Endothelial cell of umbilical vein (primary cell): ENCODE measurements at regions not wholly inside any gene's neighbourhood (a gene's known extent, or its start where the extent isn't known, plus 50 kb on each side); places are given as distances from the start of the nearest gene placed in this dataset.

Source experiments
- EZH2 ChIP-seq: IDR thresholded peaks from 2 replicates; pipeline ENCODE4 v1.6.1; 2012; ENCODE audit warnings: borderline replicate concordance, low read depth, mild to moderate bottlenecking, moderate library complexity, low read length, inconsistent platforms; ENCODE audit not compliant: severe bottlenecking
- JUN ChIP-seq: IDR thresholded peaks from 2 replicates; pipeline ENCODE4 v1.6.1; 2011; ENCODE audit warnings: borderline replicate concordance, low read depth; ENCODE audit not compliant: insufficient read length, insufficient read depth
- MYC ChIP-seq: IDR thresholded peaks from one replicate; pipeline ENCODE4 v1.6.1; 2011; ENCODE audit warnings: mild to moderate bottlenecking, low read depth, low read length
- POLR2A ChIP-seq: IDR thresholded peaks from 2 replicates; pipeline ENCODE4 v1.6.1; 2012; ENCODE audit warnings: low read depth, mild to moderate bottlenecking, control low read depth, low read length
- TF ChIP-seq, protein P1 (sequence below), 2 donors: IDR thresholded peaks; 1 replicate in 1 of 2; 2 replicates in 1 of 2; pipeline ENCODE4 v1.5.1; 2011; ENCODE audit warnings: low read length in 2 of 2, mild to moderate bottlenecking in 2 of 2, moderate library complexity in 2 of 2, control low read depth in 1 of 2, inconsistent platforms in 1 of 2, low read depth in 1 of 2; ENCODE audit not compliant: insufficient read depth in 1 of 2; ENCODE audit errors: extremely low read depth in 1 of 2
- TF ChIP-seq, protein P2 (sequence below): IDR thresholded peaks from 2 replicates; pipeline ENCODE4 v1.6.1; 2011; ENCODE audit not compliant: insufficient read depth, insufficient read length

DNA sequence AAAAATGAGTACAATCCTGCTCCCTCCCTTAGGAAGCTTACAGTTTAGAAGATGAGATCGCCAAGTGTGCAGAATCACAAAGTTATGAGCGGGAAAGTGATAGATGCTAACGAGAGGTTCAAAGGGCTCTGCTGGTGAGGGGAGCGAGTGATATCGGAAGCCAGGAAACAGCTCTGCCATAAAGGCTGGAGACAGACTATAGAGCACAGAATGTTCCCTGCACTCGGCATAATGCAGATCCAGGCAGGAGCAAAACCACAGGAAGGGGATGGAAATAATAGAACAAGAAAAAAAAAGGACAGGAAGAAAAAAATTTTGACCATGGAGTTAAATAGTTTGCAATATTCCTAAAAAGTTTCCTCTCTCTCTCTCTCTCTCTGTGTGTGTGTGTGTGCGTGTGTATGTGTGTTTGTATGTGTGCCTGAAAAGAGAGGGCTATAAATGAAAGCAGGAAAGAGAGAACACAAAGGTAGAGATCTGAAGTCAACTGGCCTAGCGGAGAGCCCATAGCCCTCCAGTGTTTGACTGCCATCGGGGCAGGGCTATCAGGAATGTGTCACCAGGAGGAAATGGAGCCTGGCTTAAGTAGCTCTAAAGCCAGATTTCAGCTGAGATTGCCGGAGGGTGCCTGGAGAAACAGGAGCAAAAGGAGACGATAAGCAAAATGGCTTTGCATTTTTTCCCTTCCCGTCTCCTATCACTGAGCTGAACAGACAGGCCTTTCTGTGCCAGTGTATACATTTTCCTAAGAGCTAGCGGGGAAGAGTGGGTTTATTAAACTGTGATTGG is 175.8 kb upstream of the LYZL1 start:
- TF ChIP-seq, protein P1, sequence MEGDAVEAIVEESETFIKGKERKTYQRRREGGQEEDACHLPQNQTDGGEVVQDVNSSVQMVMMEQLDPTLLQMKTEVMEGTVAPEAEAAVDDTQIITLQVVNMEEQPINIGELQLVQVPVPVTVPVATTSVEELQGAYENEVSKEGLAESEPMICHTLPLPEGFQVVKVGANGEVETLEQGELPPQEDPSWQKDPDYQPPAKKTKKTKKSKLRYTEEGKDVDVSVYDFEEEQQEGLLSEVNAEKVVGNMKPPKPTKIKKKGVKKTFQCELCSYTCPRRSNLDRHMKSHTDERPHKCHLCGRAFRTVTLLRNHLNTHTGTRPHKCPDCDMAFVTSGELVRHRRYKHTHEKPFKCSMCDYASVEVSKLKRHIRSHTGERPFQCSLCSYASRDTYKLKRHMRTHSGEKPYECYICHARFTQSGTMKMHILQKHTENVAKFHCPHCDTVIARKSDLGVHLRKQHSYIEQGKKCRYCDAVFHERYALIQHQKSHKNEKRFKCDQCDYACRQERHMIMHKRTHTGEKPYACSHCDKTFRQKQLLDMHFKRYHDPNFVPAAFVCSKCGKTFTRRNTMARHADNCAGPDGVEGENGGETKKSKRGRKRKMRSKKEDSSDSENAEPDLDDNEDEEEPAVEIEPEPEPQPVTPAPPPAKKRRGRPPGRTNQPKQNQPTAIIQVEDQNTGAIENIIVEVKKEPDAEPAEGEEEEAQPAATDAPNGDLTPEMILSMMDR (IDR thresholded peaks at IDR 0.05; ENCODE audit: extremely low read depth in 1 of 2, insufficient read depth in 1 of 2, low read depth in 1 of 2, low read length in 2 of 2) = no peak
- no peak for TF ChIP-seq MYC
- no peak for TF ChIP-seq EZH2
- TF ChIP-seq, protein P2, sequence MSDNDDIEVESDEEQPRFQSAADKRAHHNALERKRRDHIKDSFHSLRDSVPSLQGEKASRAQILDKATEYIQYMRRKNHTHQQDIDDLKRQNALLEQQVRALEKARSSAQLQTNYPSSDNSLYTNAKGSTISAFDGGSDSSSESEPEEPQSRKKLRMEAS = no peak
- no peak for TF ChIP-seq POLR2A
- TF ChIP-seq JUN = no peak
